GM10248 (cell line): ENCODE measurements at regions not wholly inside any gene's neighbourhood (a gene's known extent, or its start where the extent isn't known, plus 50 kb on each side); places are given as distances from the start of the nearest gene placed in this dataset.
"Not testable (repeated sequence)": the region's sequence is repeated elsewhere in the genome, so short reads cannot be mapped to it uniquely, and the experiment has no call there.

Source experiments
- CTCF ChIA-PET: fragments of 300-600 bp; sonication (Branson Sonifier 250); formaldehyde crosslinking; extraction: SDS; loops from one replicate; lab custom pipeline; 2021; ENCODE audit warnings: antibody characterized with exemption; lab: Yijun Ruan, JAX
- POLR2A ChIA-PET: fragments of 350-650 bp; sonication (Branson Sonifier 250); formaldehyde crosslinking; extraction: SDS; loops from one replicate; lab custom pipeline; 2020; ENCODE audit warnings: antibody characterized with exemption; lab: Yijun Ruan, JAX
- DNase-seq: peaks from one replicate; pipeline ENCODE4 v3.0.0; 2012; ENCODE audit errors: extremely low spot score
- TF ChIP-seq, protein P1 (sequence below): IDR thresholded peaks from 2 replicates; pipeline ENCODE4 v1.5.1; 2012; ENCODE audit warnings: mild to moderate bottlenecking, low read depth; ENCODE audit errors: extremely low read depth, missing control alignments, control extremely low read depth

- TF ChIP-seq, protein P1, sequence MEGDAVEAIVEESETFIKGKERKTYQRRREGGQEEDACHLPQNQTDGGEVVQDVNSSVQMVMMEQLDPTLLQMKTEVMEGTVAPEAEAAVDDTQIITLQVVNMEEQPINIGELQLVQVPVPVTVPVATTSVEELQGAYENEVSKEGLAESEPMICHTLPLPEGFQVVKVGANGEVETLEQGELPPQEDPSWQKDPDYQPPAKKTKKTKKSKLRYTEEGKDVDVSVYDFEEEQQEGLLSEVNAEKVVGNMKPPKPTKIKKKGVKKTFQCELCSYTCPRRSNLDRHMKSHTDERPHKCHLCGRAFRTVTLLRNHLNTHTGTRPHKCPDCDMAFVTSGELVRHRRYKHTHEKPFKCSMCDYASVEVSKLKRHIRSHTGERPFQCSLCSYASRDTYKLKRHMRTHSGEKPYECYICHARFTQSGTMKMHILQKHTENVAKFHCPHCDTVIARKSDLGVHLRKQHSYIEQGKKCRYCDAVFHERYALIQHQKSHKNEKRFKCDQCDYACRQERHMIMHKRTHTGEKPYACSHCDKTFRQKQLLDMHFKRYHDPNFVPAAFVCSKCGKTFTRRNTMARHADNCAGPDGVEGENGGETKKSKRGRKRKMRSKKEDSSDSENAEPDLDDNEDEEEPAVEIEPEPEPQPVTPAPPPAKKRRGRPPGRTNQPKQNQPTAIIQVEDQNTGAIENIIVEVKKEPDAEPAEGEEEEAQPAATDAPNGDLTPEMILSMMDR: no peak
- POLR2A ChIA-PET: no interaction called here
- DNase-seq: no peak
- CTCF ChIA-PET: no interaction called here
Observed at GRCh38 chr10:60527676-60528075, 138.0 kb upstream of the ANK3 start.

- CTCF ChIA-PET: no interaction called here
- TF ChIP-seq, protein P1: no peak
- POLR2A ChIA-PET: no interaction called here
- DNase-seq: no peak
Observed at GRCh38 chr10:60525716-60526585, 136.3 kb upstream of the ANK3 start.

DNA sequence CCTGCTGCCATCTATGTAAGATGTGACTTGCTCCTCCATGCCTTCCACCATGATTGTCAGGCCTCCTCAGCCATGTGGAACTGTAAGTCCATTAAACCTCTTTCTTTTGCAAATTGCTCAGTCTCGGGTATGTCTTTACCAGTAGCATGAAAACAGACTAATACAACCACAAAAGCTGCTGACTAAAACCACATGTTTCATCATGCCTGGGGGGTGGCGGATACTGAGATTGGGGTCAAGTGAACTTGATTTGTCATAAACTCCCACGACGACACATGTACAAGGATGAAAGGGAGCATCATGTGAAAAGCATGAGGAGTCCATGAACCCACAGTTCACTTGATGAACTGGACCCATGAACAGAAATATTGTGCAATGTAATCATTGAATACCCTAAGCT, 134.9 kb upstream of the ANK3 start:
- no peak for DNase-seq
- ChIA-PET POLR2A (no interaction called here), CTCF (interaction anchor here (1.0 kb wide), 1 partner anchor 15 kb away, joined by 3 read pairs; no protein-coding TSS in a partner anchor)
- TF ChIP-seq, protein P1: no peak

GRCh38 chr10:60523371-60523770, 133.7 kb upstream of the ANK3 start:
- CTCF ChIA-PET, POLR2A ChIA-PET, DNase-seq: not testable (repeated sequence)

DNA sequence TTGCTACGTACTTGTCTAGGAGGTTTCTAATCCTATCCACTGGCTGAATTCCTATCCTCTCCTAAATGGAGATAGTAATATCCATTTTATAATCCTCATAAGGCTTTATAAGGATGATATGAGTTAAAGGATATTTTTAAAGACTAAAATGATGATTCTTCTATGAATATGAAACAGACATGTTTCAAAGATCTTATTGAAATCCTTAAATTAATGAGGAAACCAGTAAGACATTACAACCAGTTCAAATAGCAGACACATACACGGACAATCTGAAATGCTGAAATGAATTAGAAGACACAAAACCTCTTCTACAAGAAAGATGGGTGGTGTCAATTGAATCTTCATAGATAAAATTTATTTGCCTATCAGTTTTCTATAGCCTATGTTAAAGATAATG, 132.9 kb upstream of the ANK3 start:
- CTCF ChIA-PET: interaction anchor here (2.2 kb wide), 1 partner anchor 9 kb away, joined by 6 read pairs; no protein-coding TSS in a partner anchor
- TF ChIP-seq, protein P1: no peak
- DNase-seq: no peak
- POLR2A ChIA-PET: no interaction called here

GRCh38 chr10:60521974-60522405, 132.3 kb upstream of the ANK3 start:
- ChIA-PET CTCF (interaction anchor here (2.2 kb wide), 1 partner anchor 9 kb away, joined by 6 read pairs; no protein-coding TSS in a partner anchor), POLR2A (no interaction called here)
- DNase-seq: no peak
- TF ChIP-seq, protein P1: no peak

DNA sequence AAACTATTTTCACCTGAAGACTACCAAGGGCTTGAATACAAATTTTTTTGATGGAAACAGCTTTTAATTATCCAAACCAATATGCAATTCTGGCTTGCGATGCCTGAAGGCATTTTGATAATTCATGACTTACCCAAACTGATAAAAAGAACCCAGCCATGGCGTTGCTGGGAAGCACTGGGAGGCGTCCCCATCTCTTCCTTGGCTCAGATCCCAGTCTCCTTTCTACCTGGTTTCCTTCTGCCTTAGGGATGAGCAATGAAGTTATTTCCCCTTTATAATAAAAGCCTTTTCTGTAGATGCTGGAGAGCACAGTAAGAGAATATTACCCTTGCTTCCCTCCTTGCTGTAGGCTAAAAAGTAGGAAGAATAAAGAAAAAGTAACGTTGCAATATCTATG, 129.1 kb upstream of the ANK3 start:
- CTCF ChIA-PET: interaction anchor here (1.9 to 2.5 kb wide), 2 partner anchors 9 to 12 kb away, joined by 4 to 9 read pairs; no protein-coding TSS in a partner anchor
- DNase-seq: no peak
- POLR2A ChIA-PET: no interaction called here
- TF ChIP-seq, protein P1: no peak
